HEK293 (cell line): ENCODE measurements at regions not wholly inside any gene's neighbourhood (a gene's known extent, or its start where the extent isn't known, plus 50 kb on each side); places are given as distances from the start of the nearest gene placed in this dataset.

ENCODE experiments used
- CTCF ChIA-PET: fragments of 350-600 bp; formaldehyde crosslinking; extraction: SDS; loops from one replicate; lab custom pipeline; 2021; ENCODE audit warnings: antibody characterized with exemption; lab: Yijun Ruan, JAX
- POLR2A ChIA-PET: fragments of 300-600 bp; formaldehyde crosslinking; extraction: SDS; loops from one replicate; lab custom pipeline; 2020; ENCODE audit warnings: antibody characterized with exemption, inconsistent platforms; lab: Yijun Ruan, JAX
- H3K27ac ChIP-seq: fragments of 200-500 bp; sonication (Bioruptor generic); 2 replicates; pipeline ENCODE4 v1.5.1; 2014; ENCODE audit warnings: low read depth, low read length, control low read depth, inconsistent platforms; ENCODE audit errors: extremely low read depth
- H3K36me3 ChIP-seq, 2 experiments: fragments of 200-500 bp in 1 of 2; sonication (Bioruptor generic) in 1 of 2; 1 replicate in 1 of 2; 2 replicates in 1 of 2; pipeline ENCODE4 v1.5.1; 2014 to 2017; ENCODE audit warnings: inconsistent platforms in 2 of 2, low read length in 2 of 2; ENCODE audit not compliant: control insufficient read depth in 2 of 2, insufficient read depth in 1 of 2
- H3K4me1 ChIP-seq: fragments of 200-500 bp; sonication (Bioruptor generic); 2 replicates; pipeline ENCODE4 v1.5.1; 2014; ENCODE audit warnings: mild to moderate bottlenecking, low read length, inconsistent platforms; ENCODE audit not compliant: control insufficient read depth, insufficient read depth
- H3K4me3 ChIP-seq: 2 replicates; pipeline ENCODE4 v1.5.1; 2011; ENCODE audit warnings: low read depth, mild to moderate bottlenecking, control low read depth, low read length, moderate library complexity
- H3K9me3 ChIP-seq: fragments of 200-500 bp; sonication (Bioruptor generic); 2 replicates; pipeline ENCODE4 v1.5.1; 2014; ENCODE audit warnings: low read depth, low read length, inconsistent platforms; ENCODE audit not compliant: control insufficient read depth, insufficient read depth
- GFI1B ChIP-seq: fragments of 450-650 bp; formaldehyde crosslinking; IDR thresholded peaks from 2 replicates; pipeline ENCODE4 v1.5.1; 2016; ENCODE audit warnings: missing biosample characterization, missing genetic modification characterization
- GLI2 ChIP-seq: fragments of 450-650 bp; formaldehyde crosslinking; IDR thresholded peaks from 2 replicates; pipeline ENCODE4; 2017; ENCODE audit warnings: missing biosample characterization, missing genetic modification characterization, low read depth, borderline replicate concordance
- ZBTB49 ChIP-seq: fragments of 450-650 bp; formaldehyde crosslinking; IDR thresholded peaks from 2 replicates; pipeline ENCODE4 v1.5.1; 2016; ENCODE audit warnings: missing biosample characterization, missing genetic modification characterization, low read depth
- ZNF239 ChIP-seq: fragments of 450-650 bp; formaldehyde crosslinking; IDR thresholded peaks from 2 replicates; pipeline ENCODE4 v1.5.1; 2016; ENCODE audit warnings: missing biosample characterization, missing genetic modification characterization
- ZNF664 ChIP-seq: fragments of 450-650 bp; formaldehyde crosslinking; IDR thresholded peaks from 2 replicates; pipeline ENCODE4 v1.5.1; 2016; ENCODE audit warnings: missing biosample characterization, missing genetic modification characterization
- ZNF692 ChIP-seq: fragments of 450-650 bp; formaldehyde crosslinking; IDR thresholded peaks from 2 replicates; pipeline ENCODE4 v1.5.1; 2016; ENCODE audit warnings: missing biosample characterization, missing genetic modification characterization
- ZNF704 ChIP-seq: fragments of 450-650 bp; formaldehyde crosslinking; IDR thresholded peaks from 2 replicates; pipeline ENCODE4 v1.5.1; 2016; ENCODE audit warnings: missing biosample characterization, missing genetic modification characterization
- ZNF830 ChIP-seq: fragments of 450-650 bp; IDR thresholded peaks from 2 replicates; pipeline ENCODE4 v1.5.0; 2018; ENCODE audit warnings: missing biosample characterization, missing genetic modification characterization, low read depth, mild to moderate bottlenecking, moderate library complexity
- TF ChIP-seq, protein P1 (sequence below): fragments of 450-650 bp; formaldehyde crosslinking; IDR thresholded peaks from 2 replicates; pipeline ENCODE4 v1.5.1; 2016; ENCODE audit warnings: missing biosample characterization, missing genetic modification characterization
- TF ChIP-seq, protein P2 (sequence below): fragments of 450-650 bp; formaldehyde crosslinking; IDR thresholded peaks from 2 replicates; pipeline ENCODE4 v1.5.1; 2016; ENCODE audit warnings: missing biosample characterization, missing genetic modification characterization, borderline replicate concordance

DNA sequence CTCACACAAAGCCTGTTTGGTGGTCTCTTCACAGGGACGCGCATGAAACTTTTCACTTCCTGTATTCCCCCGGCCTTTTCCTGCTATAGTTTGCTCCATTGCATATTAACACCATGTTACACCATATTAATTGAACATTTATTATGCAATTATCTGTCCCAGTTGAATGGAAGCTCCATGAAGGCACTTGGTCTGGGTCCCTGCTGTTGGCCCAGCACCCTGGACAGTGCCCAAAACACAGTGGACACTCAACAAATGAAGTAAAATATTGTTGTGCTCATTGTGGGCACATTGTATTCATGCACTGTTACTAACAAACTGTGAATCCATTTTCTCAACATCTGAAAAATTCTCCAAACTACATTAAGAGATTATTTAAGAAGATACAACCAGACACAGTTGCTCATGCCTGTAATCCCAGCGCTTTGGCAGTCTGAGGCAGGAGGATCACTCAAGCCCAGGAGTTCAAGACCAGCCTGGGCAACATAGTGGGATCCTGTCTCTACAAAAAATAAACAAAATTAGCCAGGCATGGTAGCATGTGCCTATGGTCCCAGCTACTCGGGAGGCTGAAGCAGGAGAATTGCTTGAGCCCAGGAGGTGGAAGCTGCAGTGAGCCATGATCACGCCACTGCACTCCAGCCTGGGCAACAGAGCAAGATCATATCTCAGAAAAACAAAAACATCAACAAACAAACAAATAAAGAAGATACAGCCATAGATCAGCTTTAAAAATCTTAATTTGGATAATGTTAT, 292.7 kb upstream of the TENM3 start:
- no peak overlapping the region for H3K27ac ChIP-seq
- H3K36me3 ChIP-seq: no peaks in the 10 kb centered on the region
- no peaks in the 10 kb centered on the region for H3K4me1 ChIP-seq
- TF ChIP-seq, protein P1, sequence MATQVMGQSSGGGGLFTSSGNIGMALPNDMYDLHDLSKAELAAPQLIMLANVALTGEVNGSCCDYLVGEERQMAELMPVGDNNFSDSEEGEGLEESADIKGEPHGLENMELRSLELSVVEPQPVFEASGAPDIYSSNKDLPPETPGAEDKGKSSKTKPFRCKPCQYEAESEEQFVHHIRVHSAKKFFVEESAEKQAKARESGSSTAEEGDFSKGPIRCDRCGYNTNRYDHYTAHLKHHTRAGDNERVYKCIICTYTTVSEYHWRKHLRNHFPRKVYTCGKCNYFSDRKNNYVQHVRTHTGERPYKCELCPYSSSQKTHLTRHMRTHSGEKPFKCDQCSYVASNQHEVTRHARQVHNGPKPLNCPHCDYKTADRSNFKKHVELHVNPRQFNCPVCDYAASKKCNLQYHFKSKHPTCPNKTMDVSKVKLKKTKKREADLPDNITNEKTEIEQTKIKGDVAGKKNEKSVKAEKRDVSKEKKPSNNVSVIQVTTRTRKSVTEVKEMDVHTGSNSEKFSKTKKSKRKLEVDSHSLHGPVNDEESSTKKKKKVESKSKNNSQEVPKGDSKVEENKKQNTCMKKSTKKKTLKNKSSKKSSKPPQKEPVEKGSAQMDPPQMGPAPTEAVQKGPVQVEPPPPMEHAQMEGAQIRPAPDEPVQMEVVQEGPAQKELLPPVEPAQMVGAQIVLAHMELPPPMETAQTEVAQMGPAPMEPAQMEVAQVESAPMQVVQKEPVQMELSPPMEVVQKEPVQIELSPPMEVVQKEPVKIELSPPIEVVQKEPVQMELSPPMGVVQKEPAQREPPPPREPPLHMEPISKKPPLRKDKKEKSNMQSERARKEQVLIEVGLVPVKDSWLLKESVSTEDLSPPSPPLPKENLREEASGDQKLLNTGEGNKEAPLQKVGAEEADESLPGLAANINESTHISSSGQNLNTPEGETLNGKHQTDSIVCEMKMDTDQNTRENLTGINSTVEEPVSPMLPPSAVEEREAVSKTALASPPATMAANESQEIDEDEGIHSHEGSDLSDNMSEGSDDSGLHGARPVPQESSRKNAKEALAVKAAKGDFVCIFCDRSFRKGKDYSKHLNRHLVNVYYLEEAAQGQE (tag by site-specific recombination): peak; percentile 86
- TF ChIP-seq, protein P2, sequence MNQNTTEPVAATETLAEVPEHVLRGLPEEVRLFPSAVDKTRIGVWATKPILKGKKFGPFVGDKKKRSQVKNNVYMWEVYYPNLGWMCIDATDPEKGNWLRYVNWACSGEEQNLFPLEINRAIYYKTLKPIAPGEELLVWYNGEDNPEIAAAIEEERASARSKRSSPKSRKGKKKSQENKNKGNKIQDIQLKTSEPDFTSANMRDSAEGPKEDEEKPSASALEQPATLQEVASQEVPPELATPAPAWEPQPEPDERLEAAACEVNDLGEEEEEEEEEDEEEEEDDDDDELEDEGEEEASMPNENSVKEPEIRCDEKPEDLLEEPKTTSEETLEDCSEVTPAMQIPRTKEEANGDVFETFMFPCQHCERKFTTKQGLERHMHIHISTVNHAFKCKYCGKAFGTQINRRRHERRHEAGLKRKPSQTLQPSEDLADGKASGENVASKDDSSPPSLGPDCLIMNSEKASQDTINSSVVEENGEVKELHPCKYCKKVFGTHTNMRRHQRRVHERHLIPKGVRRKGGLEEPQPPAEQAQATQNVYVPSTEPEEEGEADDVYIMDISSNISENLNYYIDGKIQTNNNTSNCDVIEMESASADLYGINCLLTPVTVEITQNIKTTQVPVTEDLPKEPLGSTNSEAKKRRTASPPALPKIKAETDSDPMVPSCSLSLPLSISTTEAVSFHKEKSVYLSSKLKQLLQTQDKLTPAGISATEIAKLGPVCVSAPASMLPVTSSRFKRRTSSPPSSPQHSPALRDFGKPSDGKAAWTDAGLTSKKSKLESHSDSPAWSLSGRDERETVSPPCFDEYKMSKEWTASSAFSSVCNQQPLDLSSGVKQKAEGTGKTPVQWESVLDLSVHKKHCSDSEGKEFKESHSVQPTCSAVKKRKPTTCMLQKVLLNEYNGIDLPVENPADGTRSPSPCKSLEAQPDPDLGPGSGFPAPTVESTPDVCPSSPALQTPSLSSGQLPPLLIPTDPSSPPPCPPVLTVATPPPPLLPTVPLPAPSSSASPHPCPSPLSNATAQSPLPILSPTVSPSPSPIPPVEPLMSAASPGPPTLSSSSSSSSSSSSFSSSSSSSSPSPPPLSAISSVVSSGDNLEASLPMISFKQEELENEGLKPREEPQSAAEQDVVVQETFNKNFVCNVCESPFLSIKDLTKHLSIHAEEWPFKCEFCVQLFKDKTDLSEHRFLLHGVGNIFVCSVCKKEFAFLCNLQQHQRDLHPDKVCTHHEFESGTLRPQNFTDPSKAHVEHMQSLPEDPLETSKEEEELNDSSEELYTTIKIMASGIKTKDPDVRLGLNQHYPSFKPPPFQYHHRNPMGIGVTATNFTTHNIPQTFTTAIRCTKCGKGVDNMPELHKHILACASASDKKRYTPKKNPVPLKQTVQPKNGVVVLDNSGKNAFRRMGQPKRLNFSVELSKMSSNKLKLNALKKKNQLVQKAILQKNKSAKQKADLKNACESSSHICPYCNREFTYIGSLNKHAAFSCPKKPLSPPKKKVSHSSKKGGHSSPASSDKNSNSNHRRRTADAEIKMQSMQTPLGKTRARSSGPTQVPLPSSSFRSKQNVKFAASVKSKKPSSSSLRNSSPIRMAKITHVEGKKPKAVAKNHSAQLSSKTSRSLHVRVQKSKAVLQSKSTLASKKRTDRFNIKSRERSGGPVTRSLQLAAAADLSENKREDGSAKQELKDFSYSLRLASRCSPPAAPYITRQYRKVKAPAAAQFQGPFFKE (tag by site-specific recombination): no peak
- TF ChIP-seq ZNF830 (tag by site-specific recombination) (no peak), GFI1B (tag by site-specific recombination) (no peak), GLI2 (tag by site-specific recombination) (no peak), ZBTB49 (tag by site-specific recombination) (no peak), ZNF692 (tag by site-specific recombination) (no peak), ZNF239 (tag by site-specific recombination) (no peak)
- TF ChIP-seq, all 188 proteins: peak for 1
- no peaks in the 10 kb centered on the region for H3K9me3 ChIP-seq
- POLR2A ChIA-PET: no interaction called here
- no peak overlapping the region for H3K4me3 ChIP-seq
- CTCF ChIA-PET: interaction anchor here (0.6 to 0.9 kb wide), 2 partner anchors 130 to 617 kb away, joined by 3 read pairs; no protein-coding TSS in a partner anchor

DNA sequence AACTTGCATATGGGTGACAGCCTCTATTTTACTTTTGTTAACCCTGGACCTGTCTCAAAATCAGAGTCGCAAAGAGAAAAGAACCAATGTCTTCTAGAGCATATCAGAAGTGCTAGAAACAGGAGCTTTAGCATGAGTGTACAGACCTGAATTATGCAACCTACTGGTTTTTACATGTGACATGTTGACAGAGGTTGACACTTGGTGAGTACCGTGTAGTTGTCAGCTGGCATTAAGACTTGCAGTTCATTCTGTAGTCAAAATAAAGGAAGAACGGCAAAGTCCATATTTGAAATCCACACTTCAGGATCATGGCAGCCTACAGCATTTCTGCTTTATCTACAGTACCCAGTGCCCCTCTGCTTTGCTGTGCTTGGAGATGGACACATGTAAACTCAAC, 291.9 kb upstream of the TENM3 start:
- H3K4me1 ChIP-seq: no peaks in the 10 kb centered on the region
- ChIA-PET CTCF (no interaction called here), POLR2A (no interaction called here)
- no peaks in the 10 kb centered on the region for H3K9me3 ChIP-seq
- H3K4me3 ChIP-seq: no peak overlapping the region
- no peak overlapping the region for H3K27ac ChIP-seq
- H3K36me3 ChIP-seq: no peaks in the 10 kb centered on the region
- TF ChIP-seq, protein P2 (tag by site-specific recombination): no peak
- TF ChIP-seq ZNF664 (tag by site-specific recombination) (no peak), ZNF704 (tag by site-specific recombination) (no peak)
